Upper lobe of left lung (tissue), 4 donors: ENCODE measurements at regions not wholly inside any gene's neighbourhood (a gene's known extent, or its start where the extent isn't known, plus 50 kb on each side); places are given as distances from the start of the nearest gene placed in this dataset.

Experiments
- EP300 ChIP-seq, 4 donors: sonication (generic); formaldehyde crosslinking; IDR thresholded peaks; one replicate each; pipeline ENCODE4 v1.5.1; 2017; ENCODE audit warnings: antibody characterized with exemption in 4 of 4, control low read depth in 2 of 4
- POLR2A ChIP-seq, 4 donors: fragments of 450-650 bp; IDR thresholded peaks; one replicate each; pipeline ENCODE4 v1.5.1; 2016 to 2017; ENCODE audit warnings: antibody characterized with exemption in 4 of 4, mild to moderate bottlenecking in 2 of 4
- POLR2AphosphoS5 ChIP-seq, 2 donors: sonication (generic); formaldehyde crosslinking; IDR thresholded peaks; one replicate each; pipeline ENCODE4 v1.5.1; 2017; ENCODE audit warnings: antibody characterized with exemption in 2 of 2
- TF ChIP-seq, protein P1 (sequence below), 6 experiments: fragments of 450-650 bp in 4 of 6; fragments of 200-600 bp in 2 of 6; sonication (generic) in 2 of 6; IDR thresholded peaks; one replicate each; pipeline ENCODE4 v1.5.1; 2016 to 2019; ENCODE audit warnings: antibody characterized with exemption in 6 of 6

DNA sequence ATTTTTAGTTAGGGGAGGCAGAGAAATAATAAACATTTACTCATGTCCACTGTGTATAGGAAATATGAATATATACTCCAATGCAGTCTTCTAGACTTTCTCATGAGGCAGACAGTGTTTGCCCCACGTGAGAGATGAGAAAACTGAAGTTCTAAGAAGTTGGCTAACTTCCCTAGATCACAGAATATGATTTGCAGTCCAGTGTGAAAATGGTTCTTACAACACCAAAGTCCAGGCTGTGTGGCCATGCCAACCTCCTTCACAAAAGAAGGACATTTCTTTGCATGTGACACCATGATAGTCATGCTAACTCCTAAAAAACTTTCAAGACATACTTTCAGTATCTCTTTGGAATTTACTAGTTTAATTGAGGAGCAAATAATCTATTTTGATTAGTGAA is 143.7 kb downstream of the IRS1 start:
- TF ChIP-seq, protein P1, sequence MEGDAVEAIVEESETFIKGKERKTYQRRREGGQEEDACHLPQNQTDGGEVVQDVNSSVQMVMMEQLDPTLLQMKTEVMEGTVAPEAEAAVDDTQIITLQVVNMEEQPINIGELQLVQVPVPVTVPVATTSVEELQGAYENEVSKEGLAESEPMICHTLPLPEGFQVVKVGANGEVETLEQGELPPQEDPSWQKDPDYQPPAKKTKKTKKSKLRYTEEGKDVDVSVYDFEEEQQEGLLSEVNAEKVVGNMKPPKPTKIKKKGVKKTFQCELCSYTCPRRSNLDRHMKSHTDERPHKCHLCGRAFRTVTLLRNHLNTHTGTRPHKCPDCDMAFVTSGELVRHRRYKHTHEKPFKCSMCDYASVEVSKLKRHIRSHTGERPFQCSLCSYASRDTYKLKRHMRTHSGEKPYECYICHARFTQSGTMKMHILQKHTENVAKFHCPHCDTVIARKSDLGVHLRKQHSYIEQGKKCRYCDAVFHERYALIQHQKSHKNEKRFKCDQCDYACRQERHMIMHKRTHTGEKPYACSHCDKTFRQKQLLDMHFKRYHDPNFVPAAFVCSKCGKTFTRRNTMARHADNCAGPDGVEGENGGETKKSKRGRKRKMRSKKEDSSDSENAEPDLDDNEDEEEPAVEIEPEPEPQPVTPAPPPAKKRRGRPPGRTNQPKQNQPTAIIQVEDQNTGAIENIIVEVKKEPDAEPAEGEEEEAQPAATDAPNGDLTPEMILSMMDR (IDR thresholded peaks at IDR 0.05) = no peak
- TF ChIP-seq POLR2A (IDR thresholded peaks at IDR 0.05) = no peak
- TF ChIP-seq POLR2AphosphoS5 (IDR thresholded peaks at IDR 0.05) = peak in 1 of 2 donors; percentile 13
- no peak for TF ChIP-seq EP300 (IDR thresholded peaks at IDR 0.05)
